Parathyroid adenoma (tissue), 2 donors: ENCODE measurements at regions not wholly inside any gene's neighbourhood (a gene's known extent, or its start where the extent isn't known, plus 50 kb on each side); places are given as distances from the start of the nearest gene placed in this dataset.

Experiments used
- H2AFZ ChIP-seq: fragments of 300-600 bp; sonication (generic); one replicate; pipeline ENCODE4 v1.7.0; 2017; ENCODE audit warnings: antibody characterized with exemption, mild to moderate bottlenecking
- H3K27ac ChIP-seq: fragments of 300-600 bp; sonication (generic); one replicate; pipeline ENCODE4 v1.7.0; 2017
- H3K27me3 ChIP-seq: fragments of 300-600 bp; sonication (generic); one replicate; pipeline ENCODE4 v1.7.0; 2017; ENCODE audit warnings: low read length; ENCODE audit not compliant: control insufficient read depth, insufficient read depth
- H3K36me3 ChIP-seq: fragments of 300-600 bp; sonication (generic); one replicate; pipeline ENCODE4 v1.7.0; 2017; ENCODE audit warnings: low read length; ENCODE audit not compliant: control insufficient read depth, insufficient read depth
- H3K4me1 ChIP-seq: fragments of 300-600 bp; sonication (generic); one replicate; pipeline ENCODE4 v1.7.0; 2017; ENCODE audit warnings: control low read depth
- H3K4me2 ChIP-seq: fragments of 300-600 bp; sonication (generic); one replicate; pipeline ENCODE4 v1.7.0; 2017; ENCODE audit warnings: low read length
- H3K4me3 ChIP-seq: fragments of 300-600 bp; sonication (generic); one replicate; pipeline ENCODE4 v1.7.0; 2017; ENCODE audit warnings: low read depth, low read length
- H3K79me2 ChIP-seq: fragments of 300-600 bp; sonication (generic); one replicate; pipeline ENCODE4 v1.7.0; 2017; ENCODE audit warnings: control low read depth
- H3K9ac ChIP-seq: fragments of 300-600 bp; sonication (generic); one replicate; pipeline ENCODE4 v1.7.0; 2017; ENCODE audit warnings: mild to moderate bottlenecking
- H3K9me3 ChIP-seq: fragments of 300-600 bp; sonication (generic); one replicate; pipeline ENCODE4 v1.7.0; 2017; ENCODE audit warnings: low read length; ENCODE audit not compliant: control insufficient read depth
- CTCF ChIP-seq: fragments of 300-600 bp; sonication (generic); IDR thresholded peaks from one replicate; pipeline ENCODE4 v1.7.0; 2017; ENCODE audit warnings: antibody characterized with exemption, mild to moderate bottlenecking
- donor health status: primary hyperparathyroidism.

DNA sequence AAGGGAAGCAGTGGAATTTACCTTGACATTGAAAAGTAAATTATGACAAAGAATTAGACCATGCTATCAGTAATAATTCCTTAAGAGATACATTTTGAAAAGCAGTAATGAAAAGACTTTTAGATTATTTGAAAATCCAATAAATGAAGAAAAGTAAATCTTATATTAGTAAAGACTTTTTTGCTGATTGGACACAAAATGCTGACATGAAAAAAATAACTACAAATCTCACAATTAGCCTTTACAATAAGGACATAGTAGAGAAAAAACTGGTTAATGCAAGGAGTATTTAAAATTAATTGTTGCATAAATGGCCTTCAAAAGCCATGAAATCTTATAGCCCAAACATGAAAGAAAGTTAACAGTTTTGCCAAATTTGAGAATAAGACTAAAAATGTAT is 446.1 kb upstream of the FAM241A start:
- Histone ChIP-seq H3K9me3 (no peaks in the 10 kb centered on the region), H2AFZ (no peak overlapping the region), H3K4me1 (no peaks in the 10 kb centered on the region), H3K4me3 (no peak overlapping the region), H3K27me3 (no peaks in the 10 kb centered on the region), H3K36me3 (no peaks in the 10 kb centered on the region), H3K27ac (no peak overlapping the region), H3K9ac (no peak overlapping the region), H3K4me2 (no peak overlapping the region), H3K79me2 (no peaks in the 10 kb centered on the region)
- no peak for TF ChIP-seq CTCF

DNA sequence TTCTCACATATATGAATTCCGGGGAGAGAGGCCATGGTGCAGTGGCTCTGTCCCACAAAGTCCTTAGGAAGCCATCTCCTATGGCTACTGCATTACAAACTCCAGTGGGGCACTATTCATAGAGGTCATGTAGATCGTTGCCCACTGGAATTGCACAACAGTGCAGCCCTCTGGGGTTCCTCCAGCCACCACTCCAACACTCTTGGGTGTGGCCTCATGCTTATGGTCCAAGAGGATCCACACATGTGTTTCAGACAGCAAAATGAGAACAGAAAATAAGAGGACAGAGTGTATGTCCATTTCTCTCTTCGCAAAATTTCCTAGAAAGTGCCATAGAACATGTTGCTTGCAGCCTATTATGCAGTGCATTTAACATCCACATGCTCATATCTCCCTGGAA is 444.2 kb upstream of the FAM241A start:
- H3K4me3 ChIP-seq = no peak overlapping the region
- no peak overlapping the region for H3K4me2 ChIP-seq
- H3K4me1 ChIP-seq = no peaks in the 10 kb centered on the region
- TF ChIP-seq CTCF = no peak
- no peaks in the 10 kb centered on the region for H3K79me2 ChIP-seq
- no peaks in the 10 kb centered on the region for H3K27me3 ChIP-seq
- no peak overlapping the region for H2AFZ ChIP-seq
- no peak overlapping the region for H3K9ac ChIP-seq
- no peaks in the 10 kb centered on the region for H3K36me3 ChIP-seq
- no peak overlapping the region for H3K27ac ChIP-seq
- no peaks in the 10 kb centered on the region for H3K9me3 ChIP-seq

- Histone ChIP-seq H3K4me1 (no peaks in the 10 kb centered on the region), H3K27ac (no peak overlapping the region), H3K79me2 (no peaks in the 10 kb centered on the region), H3K9me3 (no peaks in the 10 kb centered on the region), H3K4me2 (no peak overlapping the region), H3K27me3 (no peaks in the 10 kb centered on the region), H3K9ac (no peak overlapping the region), H3K4me3 (no peak overlapping the region), H3K36me3 (no peaks in the 10 kb centered on the region), H2AFZ (no peak overlapping the region)
- TF ChIP-seq CTCF = no peak
These were observed 437.8 kb upstream of the FAM241A start for GRCh38 chr4:111707491-111707890.

GRCh38 chr4:111712093-111712677 is 433.1 kb upstream of the FAM241A start:
- H3K27ac ChIP-seq = no peak overlapping the region
- TF ChIP-seq CTCF = no peak
- H3K27me3 ChIP-seq = no peaks in the 10 kb centered on the region
- no peak overlapping the region for H3K4me3 ChIP-seq
- no peaks in the 10 kb centered on the region for H3K9me3 ChIP-seq
- no peaks in the 10 kb centered on the region for H3K4me1 ChIP-seq
- H3K79me2 ChIP-seq = no peaks in the 10 kb centered on the region
- H2AFZ ChIP-seq = no peak overlapping the region
- H3K36me3 ChIP-seq = no peaks in the 10 kb centered on the region
- H3K9ac ChIP-seq = no peak overlapping the region
- H3K4me2 ChIP-seq = no peak overlapping the region

GRCh38 chr4:111713276-111713675 is 432.0 kb upstream of the FAM241A start:
- H3K27me3 ChIP-seq = no peaks in the 10 kb centered on the region
- no peak overlapping the region for H3K27ac ChIP-seq
- no peak overlapping the region for H3K4me3 ChIP-seq
- TF ChIP-seq CTCF = no peak
- H3K79me2 ChIP-seq = no peaks in the 10 kb centered on the region
- no peaks in the 10 kb centered on the region for H3K36me3 ChIP-seq
- H2AFZ ChIP-seq = no peak overlapping the region
- no peak overlapping the region for H3K9ac ChIP-seq
- H3K4me2 ChIP-seq = no peak overlapping the region
- no peaks in the 10 kb centered on the region for H3K9me3 ChIP-seq
- no peaks in the 10 kb centered on the region for H3K4me1 ChIP-seq
